ENCODE measurements at regions not wholly inside any gene's neighbourhood (a gene's known extent, or its start where the extent isn't known, plus 50 kb on each side); places are given as distances from the start of the nearest gene placed in this dataset.

- intact Hi-C loops (cut with micrococcal nuclease) = no loop called here
- Mint-ChIP-seq H3K27ac (no peak overlapping the region), H3K4me1 (ENCODE audit: low read depth) (no peaks in the 10 kb centered on the region), H3K4me3 (ENCODE audit: low read depth) (no peak overlapping the region), H3K27me3 (ENCODE audit: low read depth) (no peaks in the 10 kb centered on the region), H3K9me3 (peaks cover 59% of the 10 kb centered on the region), H3K36me3 (ENCODE audit: low read depth) (no peaks in the 10 kb centered on the region)
- no peak for DNase-seq (ENCODE audit: low spot score)
These were observed 358.8 kb upstream of the ADAMTS16 start for GRCh38 chr5:4781299-4781698.

GRCh38 chr5:4785971-4786370 is 354.2 kb upstream of the ADAMTS16 start:
- intact Hi-C loops (cut with micrococcal nuclease) = no loop called here
- Mint-ChIP-seq H3K27me3 (ENCODE audit: low read depth) (no peaks in the 10 kb centered on the region), H3K36me3 (ENCODE audit: low read depth) (no peaks in the 10 kb centered on the region), H3K27ac (no peak overlapping the region), H3K4me1 (ENCODE audit: low read depth) (no peaks in the 10 kb centered on the region), H3K4me3 (ENCODE audit: low read depth) (no peak overlapping the region), H3K9me3 (peaks cover 48% of the 10 kb centered on the region)
- no peak for DNase-seq (ENCODE audit: low spot score)

- no peak overlapping the region for H3K27ac Mint-ChIP-seq
- H3K4me1 Mint-ChIP-seq (ENCODE audit: low read depth) = no peaks in the 10 kb centered on the region
- H3K27me3 Mint-ChIP-seq (ENCODE audit: low read depth) = no peaks in the 10 kb centered on the region
- intact Hi-C loops (cut with micrococcal nuclease) = no loop called here
- no peak overlapping the region for H3K4me3 Mint-ChIP-seq (ENCODE audit: low read depth)
- DNase-seq (ENCODE audit: low spot score) = no peak
- H3K36me3 Mint-ChIP-seq (ENCODE audit: low read depth) = no peaks in the 10 kb centered on the region
- H3K9me3 Mint-ChIP-seq = peaks cover 29% of the 10 kb centered on the region
These were observed 342.7 kb upstream of the ADAMTS16 start for GRCh38 chr5:4797445-4797844.

GRCh38 chr5:4802044-4802443 is 338.1 kb upstream of the ADAMTS16 start:
- intact Hi-C loops (cut with micrococcal nuclease) = no loop called here
- Mint-ChIP-seq H3K27ac (no peak overlapping the region), H3K9me3 (peaks cover 44% of the 10 kb centered on the region), H3K36me3 (ENCODE audit: low read depth) (no peaks in the 10 kb centered on the region), H3K4me1 (ENCODE audit: low read depth) (no peaks in the 10 kb centered on the region), H3K4me3 (ENCODE audit: low read depth) (no peak overlapping the region), H3K27me3 (ENCODE audit: low read depth) (no peaks in the 10 kb centered on the region)
- DNase-seq (ENCODE audit: low spot score) = no peak

GRCh38 chr5:4804691-4805360 is 335.3 kb upstream of the ADAMTS16 start:
- Mint-ChIP-seq H3K27ac (no peak overlapping the region), H3K27me3 (ENCODE audit: low read depth) (no peaks in the 10 kb centered on the region), H3K36me3 (ENCODE audit: low read depth) (no peaks in the 10 kb centered on the region), H3K9me3 (peaks cover 36% of the 10 kb centered on the region), H3K4me1 (ENCODE audit: low read depth) (no peaks in the 10 kb centered on the region), H3K4me3 (ENCODE audit: low read depth) (no peak overlapping the region)
- no peak for DNase-seq (ENCODE audit: low spot score)
- intact Hi-C loops (cut with micrococcal nuclease) = no loop called here

- Mint-ChIP-seq H3K27me3 (ENCODE audit: low read depth) (no peaks in the 10 kb centered on the region), H3K9me3 (peaks cover 23% of the 10 kb centered on the region), H3K4me1 (ENCODE audit: low read depth) (no peaks in the 10 kb centered on the region), H3K27ac (no peak overlapping the region), H3K36me3 (ENCODE audit: low read depth) (no peaks in the 10 kb centered on the region), H3K4me3 (ENCODE audit: low read depth) (no peak overlapping the region)
- DNase-seq (ENCODE audit: low spot score) = no peak
- intact Hi-C loops (cut with micrococcal nuclease) = no loop called here
These were observed 325.1 kb upstream of the ADAMTS16 start for GRCh38 chr5:4815002-4815401.

- H3K4me3 Mint-ChIP-seq (ENCODE audit: low read depth) = no peak overlapping the region
- H3K27ac Mint-ChIP-seq = no peak overlapping the region
- intact Hi-C loops (cut with micrococcal nuclease) = no loop called here
- no peaks in the 10 kb centered on the region for H3K36me3 Mint-ChIP-seq (ENCODE audit: low read depth)
- peaks cover 17% of the 10 kb centered on the region for H3K9me3 Mint-ChIP-seq
- H3K4me1 Mint-ChIP-seq (ENCODE audit: low read depth) = no peaks in the 10 kb centered on the region
- no peaks in the 10 kb centered on the region for H3K27me3 Mint-ChIP-seq (ENCODE audit: low read depth)
- DNase-seq (ENCODE audit: low spot score) = no peak
These were observed 322.4 kb upstream of the ADAMTS16 start for GRCh38 chr5:4817767-4818166.

GRCh38 chr5:4831325-4831724 is 308.8 kb upstream of the ADAMTS16 start:
- Mint-ChIP-seq H3K9me3 (peaks cover 3% of the 10 kb centered on the region), H3K27ac (no peak overlapping the region), H3K4me3 (ENCODE audit: low read depth) (no peak overlapping the region), H3K4me1 (ENCODE audit: low read depth) (no peaks in the 10 kb centered on the region), H3K36me3 (ENCODE audit: low read depth) (no peaks in the 10 kb centered on the region), H3K27me3 (ENCODE audit: low read depth) (no peaks in the 10 kb centered on the region)
- intact Hi-C loops (cut with micrococcal nuclease) = no loop called here
- DNase-seq (ENCODE audit: low spot score) = no peak

GRCh38 chr5:4832471-4832870 is 307.7 kb upstream of the ADAMTS16 start:
- Mint-ChIP-seq H3K27me3 (ENCODE audit: low read depth) (no peaks in the 10 kb centered on the region), H3K4me3 (ENCODE audit: low read depth) (no peak overlapping the region), H3K27ac (no peak overlapping the region), H3K4me1 (ENCODE audit: low read depth) (no peaks in the 10 kb centered on the region), H3K36me3 (ENCODE audit: low read depth) (no peaks in the 10 kb centered on the region), H3K9me3 (peaks cover 3% of the 10 kb centered on the region)
- no peak for DNase-seq (ENCODE audit: low spot score)
- intact Hi-C loops (cut with micrococcal nuclease) = no loop called here

GRCh38 chr5:4833104-4833738 is 306.9 kb upstream of the ADAMTS16 start:
- DNase-seq (ENCODE audit: low spot score) = no peak
- Mint-ChIP-seq H3K4me1 (ENCODE audit: low read depth) (no peaks in the 10 kb centered on the region), H3K4me3 (ENCODE audit: low read depth) (no peak overlapping the region), H3K36me3 (ENCODE audit: low read depth) (no peaks in the 10 kb centered on the region), H3K27ac (no peak overlapping the region), H3K9me3 (peaks cover 3% of the 10 kb centered on the region), H3K27me3 (ENCODE audit: low read depth) (no peaks in the 10 kb centered on the region)
- intact Hi-C loops (cut with micrococcal nuclease) = no loop called here

- Mint-ChIP-seq H3K27ac (no peak overlapping the region), H3K27me3 (ENCODE audit: low read depth) (no peaks in the 10 kb centered on the region), H3K4me1 (ENCODE audit: low read depth) (no peaks in the 10 kb centered on the region), H3K36me3 (ENCODE audit: low read depth) (no peaks in the 10 kb centered on the region), H3K4me3 (ENCODE audit: low read depth) (no peak overlapping the region), H3K9me3 (peaks cover 20% of the 10 kb centered on the region)
- DNase-seq (ENCODE audit: low spot score) = no peak
- intact Hi-C loops (cut with micrococcal nuclease) = no loop called here
These were observed 302.6 kb upstream of the ADAMTS16 start for GRCh38 chr5:4837489-4838058.

GRCh38 chr5:4845221-4845620 is 294.9 kb upstream of the ADAMTS16 start:
- no peak for DNase-seq (ENCODE audit: low spot score)
- H3K27ac Mint-ChIP-seq = no peak overlapping the region
- intact Hi-C loops (cut with micrococcal nuclease) = no loop called here
- H3K27me3 Mint-ChIP-seq (ENCODE audit: low read depth) = no peaks in the 10 kb centered on the region
- no peaks in the 10 kb centered on the region for H3K4me1 Mint-ChIP-seq (ENCODE audit: low read depth)
- no peaks in the 10 kb centered on the region for H3K36me3 Mint-ChIP-seq (ENCODE audit: low read depth)
- no peak overlapping the region for H3K4me3 Mint-ChIP-seq (ENCODE audit: low read depth)
- H3K9me3 Mint-ChIP-seq = peaks cover 21% of the 10 kb centered on the region

GRCh38 chr5:4847766-4848165 is 292.4 kb upstream of the ADAMTS16 start:
- intact Hi-C loops (cut with micrococcal nuclease) = no loop called here
- Mint-ChIP-seq H3K36me3 (ENCODE audit: low read depth) (no peaks in the 10 kb centered on the region), H3K4me1 (ENCODE audit: low read depth) (no peaks in the 10 kb centered on the region), H3K27ac (no peak overlapping the region), H3K4me3 (ENCODE audit: low read depth) (no peak overlapping the region), H3K9me3 (peaks cover 10% of the 10 kb centered on the region), H3K27me3 (ENCODE audit: low read depth) (no peaks in the 10 kb centered on the region)
- no peak for DNase-seq (ENCODE audit: low spot score)

Measured in activated T-helper 2 cell treated with anti-CD3 and anti-CD28 coated beads, Interferon-gamma antibody, Interleukin-2, Interleukin-4, amounts not matched to agents 10 μg/mL and 5 μg/mL and 100 μg/mL, durations not matched to agents 14 hours and 24 hours and 36 hours (primary cell).